ENCODE measurements at regions not wholly inside any gene's neighbourhood (a gene's known extent, or its start where the extent isn't known, plus 50 kb on each side); places are given as distances from the start of the nearest gene placed in this dataset.

DNA sequence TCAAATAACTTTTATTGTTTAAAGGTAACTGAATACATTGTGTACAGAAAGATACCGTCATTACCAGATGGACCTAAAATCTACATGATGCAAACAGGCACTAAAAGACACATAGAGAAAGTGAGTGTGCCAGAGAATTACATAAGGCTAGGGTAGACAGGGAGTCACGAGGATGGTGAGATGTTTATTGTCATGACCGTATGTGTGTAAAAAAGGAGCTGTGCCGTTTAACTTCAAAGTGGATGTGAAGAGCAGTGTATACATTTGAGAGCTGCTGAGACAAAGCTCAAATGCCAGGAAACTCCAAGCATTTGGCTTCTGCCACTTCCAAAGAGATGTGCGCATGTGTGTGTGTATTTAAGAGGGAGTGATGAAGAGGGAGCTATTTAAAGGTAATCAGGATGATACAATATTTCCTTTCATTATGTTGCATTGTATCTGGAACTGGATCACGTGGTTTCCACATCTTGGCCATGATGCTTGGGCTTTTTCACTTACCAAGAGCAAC is 51.4 kb upstream of the IGF1R start:
- ATAC-seq, result no peak
- Histone ChIP-seq H4K20me1 (ENCODE audit: insufficient read depth) (no peaks in the 10 kb centered on the region), H3K27me3 (ENCODE audit: insufficient read depth, low read length) (peaks cover 28% of the 10 kb centered on the region), H3K4me3 (replicated peaks in 1 of 2; ENCODE audit: low read depth in 1 of 2, low read length in 2 of 2) (no peak overlapping the region), H3K9ac (ENCODE audit: low read length) (no peak overlapping the region), H3K9me2 (ENCODE audit: insufficient read depth) (no peaks in the 10 kb centered on the region), H3K4me1 (ENCODE audit: control insufficient read depth in 1 of 2, insufficient read depth in 2 of 2, low read length in 2 of 2) (peaks cover 0 to 6% of the 10 kb centered on the region in 2 experiments; a peak in 2 of 4 replicates), H2AFZ (ENCODE audit: low read depth, low read length, poor library complexity, severe bottlenecking) (no peak overlapping the region), H3K79me2 (ENCODE audit: insufficient read depth, low read length) (no peaks in the 10 kb centered on the region), H3K9me3 (ENCODE audit: control insufficient read depth in 1 of 2, insufficient read depth in 1 of 2, low read depth in 1 of 2, low read length in 2 of 2) (no peaks in the 10 kb centered on the region), H3K4me2 (ENCODE audit: low read length) (no peak overlapping the region), H3K36me3 (ENCODE audit: control insufficient read depth in 1 of 2, insufficient read depth in 2 of 2, low read length in 2 of 2) (no peaks in the 10 kb centered on the region), H3K27ac (ENCODE audit: low read depth, low read length) (no peak overlapping the region)
- DNase-seq (ENCODE audit: low read depth, low spot score), result no peak
- ChIA-PET RAD21 (ENCODE audit: low non-redundant PET in 1 of 2, low total read pairs in 2 of 2, uncharacterized antibody in 2 of 2, unreplicated experiment in 2 of 2) (no interaction called here), POLR2A (no interaction called here), CTCF (no interaction called here)
- no TSS peak for BruUV-seq (replicated peaks)
- TF ChIP-seq, protein P1, sequence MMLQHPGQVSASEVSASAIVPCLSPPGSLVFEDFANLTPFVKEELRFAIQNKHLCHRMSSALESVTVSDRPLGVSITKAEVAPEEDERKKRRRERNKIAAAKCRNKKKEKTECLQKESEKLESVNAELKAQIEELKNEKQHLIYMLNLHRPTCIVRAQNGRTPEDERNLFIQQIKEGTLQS (IDR thresholded peaks at IDR 0.05), result no peak
- no peak for TF ChIP-seq EGR1 (IDR thresholded peaks at IDR 0.05; ENCODE audit: low read depth)
- intact Hi-C loops (cut with micrococcal nuclease), result no loop called here

DNA sequence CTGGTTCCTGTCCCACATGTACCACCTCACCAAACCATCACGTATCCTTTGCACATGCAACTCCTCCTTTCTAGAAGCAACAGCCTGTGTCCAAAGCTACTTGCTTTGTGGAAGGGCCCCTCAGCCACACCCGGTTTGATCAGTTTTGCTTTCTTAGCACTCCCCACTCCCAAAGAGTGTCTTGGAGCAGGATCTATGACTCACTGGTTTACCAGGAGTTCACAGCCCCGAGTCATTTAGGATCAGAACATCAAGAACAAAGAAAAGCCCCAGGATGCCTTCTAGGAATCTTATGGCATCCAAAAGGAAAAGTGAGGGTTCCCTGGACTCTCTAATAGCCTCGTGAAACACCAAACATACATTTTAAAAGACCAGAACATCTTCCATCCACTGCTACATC is 50.7 kb upstream of the IGF1R start:
- Histone ChIP-seq H2AFZ (ENCODE audit: low read depth, low read length, poor library complexity, severe bottlenecking) (no peak overlapping the region), H3K4me1 (ENCODE audit: control insufficient read depth in 1 of 2, insufficient read depth in 2 of 2, low read length in 2 of 2) (peaks cover 0 to 6% of the 10 kb centered on the region in 2 experiments; a peak in 2 of 4 replicates), H3K9me2 (ENCODE audit: insufficient read depth) (no peaks in the 10 kb centered on the region), H3K27me3 (ENCODE audit: insufficient read depth, low read length) (peaks cover 31% of the 10 kb centered on the region), H3K4me2 (ENCODE audit: low read length) (no peak overlapping the region; the same call in 1 of the 2 replicates), H4K20me1 (ENCODE audit: insufficient read depth) (no peaks in the 10 kb centered on the region), H3K4me3 (replicated peaks in 1 of 2; ENCODE audit: low read depth in 1 of 2, low read length in 2 of 2) (no peak overlapping the region), H3K27ac (ENCODE audit: low read depth, low read length) (no peak overlapping the region), H3K79me2 (ENCODE audit: insufficient read depth, low read length) (no peaks in the 10 kb centered on the region), H3K36me3 (ENCODE audit: control insufficient read depth in 1 of 2, insufficient read depth in 2 of 2, low read length in 2 of 2) (no peaks in the 10 kb centered on the region), H3K9me3 (ENCODE audit: control insufficient read depth in 1 of 2, insufficient read depth in 1 of 2, low read depth in 1 of 2, low read length in 2 of 2) (no peaks in the 10 kb centered on the region), H3K9ac (ENCODE audit: low read length) (no peak overlapping the region)
- no TSS peak for BruUV-seq (replicated peaks)
- TF ChIP-seq, protein P2, sequence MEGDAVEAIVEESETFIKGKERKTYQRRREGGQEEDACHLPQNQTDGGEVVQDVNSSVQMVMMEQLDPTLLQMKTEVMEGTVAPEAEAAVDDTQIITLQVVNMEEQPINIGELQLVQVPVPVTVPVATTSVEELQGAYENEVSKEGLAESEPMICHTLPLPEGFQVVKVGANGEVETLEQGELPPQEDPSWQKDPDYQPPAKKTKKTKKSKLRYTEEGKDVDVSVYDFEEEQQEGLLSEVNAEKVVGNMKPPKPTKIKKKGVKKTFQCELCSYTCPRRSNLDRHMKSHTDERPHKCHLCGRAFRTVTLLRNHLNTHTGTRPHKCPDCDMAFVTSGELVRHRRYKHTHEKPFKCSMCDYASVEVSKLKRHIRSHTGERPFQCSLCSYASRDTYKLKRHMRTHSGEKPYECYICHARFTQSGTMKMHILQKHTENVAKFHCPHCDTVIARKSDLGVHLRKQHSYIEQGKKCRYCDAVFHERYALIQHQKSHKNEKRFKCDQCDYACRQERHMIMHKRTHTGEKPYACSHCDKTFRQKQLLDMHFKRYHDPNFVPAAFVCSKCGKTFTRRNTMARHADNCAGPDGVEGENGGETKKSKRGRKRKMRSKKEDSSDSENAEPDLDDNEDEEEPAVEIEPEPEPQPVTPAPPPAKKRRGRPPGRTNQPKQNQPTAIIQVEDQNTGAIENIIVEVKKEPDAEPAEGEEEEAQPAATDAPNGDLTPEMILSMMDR (IDR thresholded peaks at IDR 0.05 in 2 of 3, conservative IDR thresholded peaks at IDR 0.05 in 1 of 3; ENCODE audit: borderline replicate concordance in 1 of 3, insufficient read depth in 1 of 3, low read depth in 2 of 3, low read length in 2 of 3), result no peak
- TF ChIP-seq EZH2phosphoT487 (IDR thresholded peaks at IDR 0.05; ENCODE audit: borderline replicate concordance) (no peak), EZH2 (IDR thresholded peaks at IDR 0.05) (no peak), RAD21 (IDR thresholded peaks at IDR 0.05; ENCODE audit: low read depth) (no peak), SIN3A (IDR thresholded peaks at IDR 0.05; ENCODE audit: low read depth) (no peak), JUND (IDR thresholded peaks at IDR 0.05) (no peak)
- CTCF ChIA-PET, result no interaction called here
- RAD21 ChIA-PET (ENCODE audit: low non-redundant PET in 1 of 2, low total read pairs in 2 of 2, uncharacterized antibody in 2 of 2, unreplicated experiment in 2 of 2), result no interaction called here
- ATAC-seq (no peak), DNase-seq (ENCODE audit: low read depth, low spot score) (no peak)
- POLR2A ChIA-PET, result no interaction called here
- intact Hi-C loops (cut with micrococcal nuclease), result no loop called here
